ENCODE measurements at regions not wholly inside any gene's neighbourhood (a gene's known extent, or its start where the extent isn't known, plus 50 kb on each side); places are given as distances from the start of the nearest gene placed in this dataset.

GRCh38 chr12:48265777-48266176 is 62.7 kb upstream of the OR10AD1 start:
- BruUV-seq (replicated peaks): no TSS peak
- in situ Hi-C loops (cut with MboI): no loop called here
- Histone ChIP-seq H3K9me1 (ENCODE audit: control insufficient read depth, insufficient read depth, low read length) (no peaks in the 10 kb centered on the region), H3K4me2 (ENCODE audit: insufficient read depth, low read length) (no peak overlapping the region), H3K27ac (ENCODE audit: extremely low read depth, low read depth, low read length) (no peak overlapping the region), H3K79me2 (ENCODE audit: control insufficient read depth, insufficient read depth, low read length) (no peaks in the 10 kb centered on the region), H4K20me1 (replicated peaks; ENCODE audit: control insufficient read depth, insufficient read depth, low read length) (no peaks in the 10 kb centered on the region), H3K9me3 (replicated peaks; ENCODE audit: control insufficient read depth, insufficient read depth, low read depth, low read length) (no peaks in the 10 kb centered on the region), H3K4me1 (replicated peaks in 1 of 2; ENCODE audit: control insufficient read depth in 2 of 2, insufficient read depth in 2 of 2, low read length in 2 of 2) (no peaks in the 10 kb centered on the region), H3K27me3 (ENCODE audit: control insufficient read depth in 2 of 2, insufficient read depth in 2 of 2, low read length in 2 of 2) (no peaks in the 10 kb centered on the region), H3K4me3 (no peak overlapping the region), H2AFZ (ENCODE audit: low read depth, low read length) (no peak overlapping the region), H3K36me3 (ENCODE audit: control insufficient read depth, insufficient read depth, low read length) (no peaks in the 10 kb centered on the region), H3K9ac (ENCODE audit: insufficient read depth in 1 of 2, low read depth in 2 of 2, low read length in 2 of 2) (no peak overlapping the region)
- intact Hi-C loops (cut with micrococcal nuclease): no loop called here
- no peak for TF ChIP-seq RREB1 (CRISPR knock-in tag; IDR thresholded peaks at IDR 0.05)
- no peak for TF ChIP-seq HDAC6 (IDR thresholded peaks at IDR 0.05; ENCODE audit: low read depth, low read length)
- no peak for TF ChIP-seq TAF9B (IDR thresholded peaks at IDR 0.05; ENCODE audit: partially characterized antibody)
- no peak for TF ChIP-seq NR3C1 (CRISPR knock-in tag; IDR thresholded peaks at IDR 0.05)
- TF ChIP-seq POLR3G (IDR thresholded peaks at IDR 0.05; ENCODE audit: extremely low read depth, insufficient read length, insufficient replicate concordance): no peak
- no peak for TF ChIP-seq ELK1 (CRISPR knock-in tag; IDR thresholded peaks at IDR 0.05)
- TF ChIP-seq L3MBTL2 (IDR thresholded peaks at IDR 0.05): no peak
- no peak for TF ChIP-seq NFATC3 (IDR thresholded peaks at IDR 0.05)
- TF ChIP-seq ZNF764 (CRISPR knock-in tag; IDR thresholded peaks at IDR 0.05; ENCODE audit: low read depth): no peak
- TF ChIP-seq PHB (CRISPR knock-in tag; IDR thresholded peaks at IDR 0.05): no peak
- no peak for FAIRE-seq
- ChIA-PET POLR2A (no interaction called here), CTCF (ENCODE audit: low intra/inter-chr PET ratio) (no interaction called here)
- no peak for ATAC-seq
- no peak for DNase-seq (ENCODE audit: extremely low read depth in 1 of 4, low spot score in 3 of 4)
